SU-DHL-6 (cell line): ENCODE measurements at regions not wholly inside any gene's neighbourhood (a gene's known extent, or its start where the extent isn't known, plus 50 kb on each side); places are given as distances from the start of the nearest gene placed in this dataset.

Experiments used
- H2AFZ ChIP-seq: fragments of 200-600 bp; sonication (generic); 2 replicates; pipeline ENCODE4 v1.6.1; 2014; ENCODE audit warnings: low read depth, mild to moderate bottlenecking, moderate library complexity, mixed read lengths, antibody characterized with exemption, low read length; ENCODE audit not compliant: severe bottlenecking
- H3F3A ChIP-seq: fragments of 200-600 bp; shearing (Covaris generic); 2 replicates; pipeline ENCODE4 v1.6.0; 2016; ENCODE audit warnings: antibody characterized with exemption, mild to moderate bottlenecking; ENCODE audit not compliant: insufficient read depth
- H3K27ac ChIP-seq: fragments of 200-600 bp; sonication (generic); 2 replicates; pipeline ENCODE4 v1.5.1; 2016; ENCODE audit warnings: low read depth, mild to moderate bottlenecking, low read length, moderate library complexity, mixed read lengths
- H3K27me3 ChIP-seq: fragments of 200-600 bp; sonication (generic), shearing (Covaris generic); 2 replicates; pipeline ENCODE4 v1.6.0; 2014; ENCODE audit warnings: mild to moderate bottlenecking, low read length
- H3K36me3 ChIP-seq: fragments of 200-600 bp; sonication (generic); 2 replicates; pipeline ENCODE4 v1.6.1; 2014; ENCODE audit warnings: mild to moderate bottlenecking, low read length, mixed read lengths
- H3K4me2 ChIP-seq: fragments of 300-600, 200-600 bp; shearing (Covaris generic), sonication (generic); 2 replicates; pipeline ENCODE4 v1.6.0; 2014; ENCODE audit warnings: low read length, low read depth, mild to moderate bottlenecking; ENCODE audit not compliant: poor library complexity, severe bottlenecking
- H3K4me3 ChIP-seq: fragments of 200-600 bp; sonication (generic); 2 replicates; pipeline ENCODE4 v1.5.1; 2014; ENCODE audit warnings: antibody characterized with exemption, low read length, mild to moderate bottlenecking, mixed read lengths; ENCODE audit not compliant: insufficient read depth, poor library complexity, severe bottlenecking
- H3K79me2 ChIP-seq: fragments of 200-600 bp; sonication (generic); 2 replicates; pipeline ENCODE4 v1.6.1; 2014; ENCODE audit warnings: mild to moderate bottlenecking, low read length, moderate library complexity; ENCODE audit not compliant: insufficient read depth
- H3K9ac ChIP-seq: fragments of 200-600 bp; sonication (generic); 2 replicates; pipeline ENCODE4 v1.7.0; 2014; ENCODE audit warnings: mild to moderate bottlenecking, low read length
- H3K9me2 ChIP-seq: fragments of 200-600 bp; sonication (generic); replicated peaks from 2 replicates; pipeline ENCODE4 v1.6.1; 2014; ENCODE audit warnings: low read length; ENCODE audit not compliant: insufficient read depth
- H3K9me3 ChIP-seq: fragments of 200-600 bp; sonication (generic); 2 replicates; pipeline ENCODE4 v1.6.1; 2014; ENCODE audit warnings: low read length, mixed read lengths; ENCODE audit not compliant: insufficient read depth
- H4K20me1 ChIP-seq: fragments of 200-600 bp; sonication (generic); 2 replicates; pipeline ENCODE4 v1.6.1; 2014; ENCODE audit warnings: low read depth, mild to moderate bottlenecking, antibody characterized with exemption, low read length, moderate library complexity, mixed read lengths
- EZH2phosphoT487 ChIP-seq: fragments of 200-600 bp; sonication (generic), shearing (Covaris generic); conservative IDR thresholded peaks from 2 replicates; pipeline ENCODE4 v1.6.1; 2018; ENCODE audit warnings: mild to moderate bottlenecking, antibody characterized with exemption, low read length, moderate library complexity, mixed read lengths
- TF ChIP-seq, protein P1 (sequence below): fragments of 200-600 bp; sonication (generic); IDR thresholded peaks from one replicate; pipeline ENCODE4 v1.5.1; 2017; ENCODE audit warnings: antibody characterized with exemption, mild to moderate bottlenecking, low read length, moderate library complexity; ENCODE audit not compliant: insufficient read depth, poor library complexity, severe bottlenecking

- H3K27ac ChIP-seq, result no peak overlapping the region
- TF ChIP-seq EZH2phosphoT487, result no peak
- TF ChIP-seq, protein P1, sequence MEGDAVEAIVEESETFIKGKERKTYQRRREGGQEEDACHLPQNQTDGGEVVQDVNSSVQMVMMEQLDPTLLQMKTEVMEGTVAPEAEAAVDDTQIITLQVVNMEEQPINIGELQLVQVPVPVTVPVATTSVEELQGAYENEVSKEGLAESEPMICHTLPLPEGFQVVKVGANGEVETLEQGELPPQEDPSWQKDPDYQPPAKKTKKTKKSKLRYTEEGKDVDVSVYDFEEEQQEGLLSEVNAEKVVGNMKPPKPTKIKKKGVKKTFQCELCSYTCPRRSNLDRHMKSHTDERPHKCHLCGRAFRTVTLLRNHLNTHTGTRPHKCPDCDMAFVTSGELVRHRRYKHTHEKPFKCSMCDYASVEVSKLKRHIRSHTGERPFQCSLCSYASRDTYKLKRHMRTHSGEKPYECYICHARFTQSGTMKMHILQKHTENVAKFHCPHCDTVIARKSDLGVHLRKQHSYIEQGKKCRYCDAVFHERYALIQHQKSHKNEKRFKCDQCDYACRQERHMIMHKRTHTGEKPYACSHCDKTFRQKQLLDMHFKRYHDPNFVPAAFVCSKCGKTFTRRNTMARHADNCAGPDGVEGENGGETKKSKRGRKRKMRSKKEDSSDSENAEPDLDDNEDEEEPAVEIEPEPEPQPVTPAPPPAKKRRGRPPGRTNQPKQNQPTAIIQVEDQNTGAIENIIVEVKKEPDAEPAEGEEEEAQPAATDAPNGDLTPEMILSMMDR, result no peak
Measured at GRCh38 chr12:11578461-11578993, 70.9 kb upstream of the ETV6 start.

GRCh38 chr12:11580125-11580751 is 69.2 kb upstream of the ETV6 start:
- Histone ChIP-seq H3K27ac (no peak overlapping the region), H3K4me3 (no peak overlapping the region), H3K9me2 (no peaks in the 10 kb centered on the region), H3K9me3 (no peaks in the 10 kb centered on the region), H3K27me3 (no peaks in the 10 kb centered on the region), H3K4me2 (no peak overlapping the region), H2AFZ (no peak overlapping the region), H3F3A (no peaks in the 10 kb centered on the region), H3K79me2 (no peaks in the 10 kb centered on the region), H3K9ac (no peak overlapping the region), H4K20me1 (no peaks in the 10 kb centered on the region), H3K36me3 (no peaks in the 10 kb centered on the region)
- TF ChIP-seq EZH2phosphoT487, result no peak
- TF ChIP-seq, protein P1, result no peak

More at GRCh38 chr12:11578461-11578993, 70.9 kb upstream of the ETV6 start:
- Histone ChIP-seq H3K9me2 (no peaks in the 10 kb centered on the region), H2AFZ (no peak overlapping the region), H4K20me1 (no peaks in the 10 kb centered on the region), H3K79me2 (no peaks in the 10 kb centered on the region), H3K9me3 (no peaks in the 10 kb centered on the region), H3K27me3 (no peaks in the 10 kb centered on the region), H3F3A (no peaks in the 10 kb centered on the region), H3K9ac (no peak overlapping the region), H3K36me3 (no peaks in the 10 kb centered on the region), H3K4me2 (no peak overlapping the region), H3K4me3 (no peak overlapping the region)

DNA sequence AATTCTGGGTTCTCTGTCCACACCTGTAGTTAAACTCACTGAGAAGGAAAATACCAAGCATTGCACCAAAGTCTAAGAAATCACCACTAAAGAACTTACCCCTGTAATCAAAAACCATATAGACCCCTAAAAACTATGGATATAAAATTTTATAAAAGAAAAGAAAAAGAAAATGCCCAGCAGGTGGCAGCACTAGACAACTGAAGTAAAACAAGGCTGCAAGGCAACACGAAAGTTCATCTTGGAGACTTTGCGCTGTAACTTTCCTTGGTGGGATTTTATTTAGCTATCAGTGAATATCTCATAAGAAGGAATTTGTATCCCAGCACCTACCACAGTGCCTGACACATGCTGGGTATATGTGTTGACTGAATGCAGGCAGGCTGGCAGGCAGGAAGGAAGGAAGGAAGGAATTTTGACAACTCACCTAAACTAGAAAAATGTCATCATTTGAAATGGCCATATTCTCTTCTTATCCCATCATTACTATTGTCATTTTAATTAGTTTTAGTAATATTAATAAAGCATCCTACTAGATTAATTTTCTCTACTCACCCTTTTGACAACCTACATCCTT is 68.2 kb upstream of the ETV6 start:
- no peaks in the 10 kb centered on the region for H3K27me3 ChIP-seq
- no peak overlapping the region for H3K4me2 ChIP-seq
- H3K4me3 ChIP-seq, result no peak overlapping the region
- H3F3A ChIP-seq, result no peaks in the 10 kb centered on the region
- H4K20me1 ChIP-seq, result no peaks in the 10 kb centered on the region
- H2AFZ ChIP-seq, result no peak overlapping the region
- H3K9me2 ChIP-seq, result no peaks in the 10 kb centered on the region
- H3K9me3 ChIP-seq, result no peaks in the 10 kb centered on the region
- no peaks in the 10 kb centered on the region for H3K36me3 ChIP-seq
- no peak overlapping the region for H3K9ac ChIP-seq
- H3K27ac ChIP-seq, result no peak overlapping the region
- no peaks in the 10 kb centered on the region for H3K79me2 ChIP-seq
- TF ChIP-seq EZH2phosphoT487, result no peak
- TF ChIP-seq, protein P1, result no peak
